Prostate gland (tissue), 2 donors: ENCODE measurements at regions not wholly inside any gene's neighbourhood (a gene's known extent, or its start where the extent isn't known, plus 50 kb on each side); places are given as distances from the start of the nearest gene placed in this dataset.

Experiments
- DNase-seq: peaks from one replicate; pipeline ENCODE4 v3.0.0-alpha.2; 2019; ENCODE audit warnings: low spot score
- H3K27ac ChIP-seq, 2 donors: fragments of 200-600 bp; sonication (generic); 2 replicates each; pipeline ENCODE4 v1.5.1; 2017 to 2019
- H3K27me3 ChIP-seq: fragments of 200-600 bp; sonication (generic); replicated peaks from 2 replicates; pipeline ENCODE4 v1.5.1; 2019; ENCODE audit not compliant: insufficient read depth
- H3K36me3 ChIP-seq, 2 donors: fragments of 200-600 bp; sonication (generic); 1 replicate in 1 of 2; 2 replicates in 1 of 2; pipeline versions ENCODE4 v1.5.1 to v1.8.1; 2017 to 2019
- H3K4me1 ChIP-seq: fragments of 200-600 bp; sonication (generic); replicated peaks from 2 replicates; pipeline ENCODE4 v1.5.1; 2019
- H3K4me3 ChIP-seq, 2 donors: fragments of 200-600 bp; sonication (generic); 2 replicates each; pipeline ENCODE4 v1.5.1; 2017 to 2019
- H3K9me3 ChIP-seq: fragments of 200-600 bp; sonication (generic); 2 replicates; pipeline ENCODE4 v1.5.1; 2017
- CTCF ChIP-seq, 4 experiments: fragments of 200-600 bp in 2 of 4; fragments of 450-650 bp in 2 of 4; sonication (generic) in 2 of 4; IDR thresholded peaks; 1 replicate in 3 of 4; 2 replicates in 1 of 4; pipeline ENCODE4 v1.5.1; 2016 to 2019; ENCODE audit warnings: antibody characterized with exemption in 4 of 4, mild to moderate bottlenecking in 2 of 4, moderate library complexity in 2 of 4
- POLR2A ChIP-seq: fragments of 450-650 bp; IDR thresholded peaks from one replicate; pipeline ENCODE4 v1.6.1; 2016; ENCODE audit warnings: antibody characterized with exemption, mild to moderate bottlenecking
- POLR2AphosphoS5 ChIP-seq: sonication (generic); formaldehyde crosslinking; IDR thresholded peaks from one replicate; pipeline ENCODE4 v1.6.1; 2017; ENCODE audit warnings: antibody characterized with exemption
- WGBS: methylation state at CpG from one replicate; pipeline ENCODE4 v1.1.5; 2018; 5-methylcytosine and 5-hydroxymethylcytosine counted together
- intact Hi-C: fragments of 100-400 bp; cut with DNase I; formaldehyde crosslinking; loops from one replicate; pipeline ENCODE4 v1.14.2; 2022

DNA sequence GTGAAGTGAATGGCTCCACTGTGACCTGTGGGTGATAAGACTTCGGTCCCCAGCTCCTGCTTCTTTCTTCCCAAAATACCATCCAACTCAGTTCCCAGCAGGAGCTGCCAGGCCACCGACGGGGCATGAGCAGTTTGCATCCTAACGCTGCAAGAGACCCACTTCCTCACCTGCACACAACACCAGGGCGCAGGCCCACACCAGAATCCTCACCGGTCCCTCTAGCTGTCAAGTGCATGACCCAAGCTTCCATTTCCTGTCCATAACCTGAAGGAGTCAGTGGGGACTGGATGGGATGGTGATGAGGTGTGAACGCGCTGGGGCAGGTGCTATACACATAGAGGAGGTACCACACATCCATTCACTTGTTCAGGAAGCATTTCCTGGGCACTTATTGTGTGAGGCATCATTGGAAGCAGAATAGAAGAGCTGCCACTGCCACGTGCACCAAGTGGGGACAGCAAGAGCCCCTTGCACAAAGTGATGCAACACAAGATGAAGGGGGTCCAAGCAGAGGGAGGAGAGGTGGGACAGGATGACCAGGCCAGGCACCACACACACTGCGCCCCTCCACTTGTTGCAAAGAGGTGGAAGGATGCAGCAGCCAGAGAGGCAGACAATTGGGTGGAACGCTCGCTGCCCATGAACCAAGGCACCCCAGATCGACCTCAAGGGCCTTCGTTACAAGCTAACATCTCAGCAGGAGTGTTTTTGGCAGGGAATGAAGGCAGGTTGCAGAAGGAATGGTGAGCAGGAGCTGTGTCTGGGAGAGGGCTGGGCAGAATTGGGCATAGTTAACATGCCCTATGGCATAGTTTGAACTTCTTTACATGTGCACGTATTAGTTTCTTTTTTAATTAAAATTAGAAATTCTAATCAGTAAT is 605.8 kb upstream of the MGMT start:
- Histone ChIP-seq H3K9me3 (no peaks in the 10 kb centered on the region), H3K36me3 (no peaks in the 10 kb centered on the region), H3K4me1 (peaks cover 3% of the 10 kb centered on the region), H3K27ac (no peak overlapping the region), H3K27me3 (no peaks in the 10 kb centered on the region), H3K4me3 (no peak overlapping the region)
- DNase-seq = no peak
- 95% methylated on average over 15 of the region's 15 CpGs for WGBS
- intact Hi-C loops = loop anchor here (10.0 kb wide), 1 partner anchor 226 kb away; no protein-coding TSS in a partner anchor
- TF ChIP-seq POLR2AphosphoS5 = no peak
- TF ChIP-seq CTCF (IDR thresholded peaks at IDR 0.05) = no peak
- TF ChIP-seq POLR2A = no peak

DNA sequence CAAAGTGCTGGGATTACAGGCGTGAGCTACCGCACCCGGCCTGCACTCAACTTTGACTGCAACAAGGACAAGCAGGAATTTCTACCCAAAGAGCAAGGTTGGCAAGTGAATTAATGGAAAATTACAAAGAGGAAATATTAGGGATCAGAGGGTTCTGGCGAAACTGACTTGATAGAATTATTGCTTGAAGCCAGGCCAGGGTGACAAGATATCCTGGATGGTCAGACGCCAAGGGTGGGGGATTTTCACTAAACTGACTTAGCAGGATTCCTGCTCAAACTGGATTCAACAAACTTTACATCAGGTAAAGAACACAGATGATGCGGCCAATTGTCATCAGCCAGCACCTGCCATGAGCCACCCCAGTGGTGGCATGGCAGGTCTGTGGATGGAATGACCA is 603.6 kb upstream of the MGMT start:
- DNase-seq = peak; percentile 69
- 71% methylated on average over 6 of the region's 6 CpGs for WGBS
- intact Hi-C loops = loop anchor here (10.0 kb wide), 1 partner anchor 229 kb away; no protein-coding TSS in a partner anchor
- no peak for TF ChIP-seq POLR2A
- peak; percentile 84 for TF ChIP-seq POLR2AphosphoS5
- no peak for TF ChIP-seq CTCF (IDR thresholded peaks at IDR 0.05)
- Histone ChIP-seq H3K36me3 (no peaks in the 10 kb centered on the region), H3K4me3 (no peak overlapping the region), H3K4me1 (peaks cover 3% of the 10 kb centered on the region), H3K9me3 (no peaks in the 10 kb centered on the region), H3K27me3 (no peaks in the 10 kb centered on the region), H3K27ac (peak overlapping the region; percentile 11 to 68)

DNA sequence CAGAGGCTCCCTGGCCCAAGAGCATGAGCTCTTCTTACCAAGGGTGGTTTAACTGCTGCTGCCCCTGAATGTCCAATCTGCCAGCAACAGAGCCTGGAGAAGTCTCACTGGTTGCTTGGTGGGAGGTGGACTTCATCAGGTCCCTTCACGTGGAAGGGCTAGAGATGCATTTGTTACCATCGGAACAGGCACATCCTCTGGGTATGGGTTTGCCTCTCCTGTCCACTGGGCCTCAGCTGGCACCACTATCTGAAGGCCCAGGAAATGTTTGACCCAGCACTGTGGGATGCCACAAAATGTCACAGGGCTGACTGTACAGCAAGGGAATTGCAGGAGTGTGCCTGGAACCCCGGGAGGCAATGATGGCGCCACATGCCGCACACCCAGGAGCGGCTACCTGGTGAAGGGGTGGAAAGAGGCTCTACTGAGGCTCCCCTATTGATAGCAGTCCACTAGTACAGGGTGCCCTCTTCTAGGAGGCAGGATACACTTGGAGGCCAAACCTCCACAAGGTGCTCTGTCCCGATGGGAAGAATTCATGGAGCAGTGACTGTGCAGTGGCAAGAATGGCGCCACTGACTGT is 603.1 kb upstream of the MGMT start:
- H3K9me3 ChIP-seq = no peaks in the 10 kb centered on the region
- H3K4me3 ChIP-seq = no peak overlapping the region
- 96% methylated on average over 7 of the region's 8 CpGs for WGBS
- no peaks in the 10 kb centered on the region for H3K27me3 ChIP-seq
- peak overlapping the region; percentile 11 to 68 for H3K27ac ChIP-seq
- TF ChIP-seq POLR2A = no peak
- TF ChIP-seq CTCF (IDR thresholded peaks at IDR 0.05) = no peak
- TF ChIP-seq POLR2AphosphoS5 = no peak
- peaks cover 3% of the 10 kb centered on the region for H3K4me1 ChIP-seq
- DNase-seq = no peak
- H3K36me3 ChIP-seq = no peaks in the 10 kb centered on the region
- intact Hi-C loops = loop anchor here (10.0 kb wide), 1 partner anchor 229 kb away; no protein-coding TSS in a partner anchor

- Histone ChIP-seq H3K4me1 (peaks cover 3% of the 10 kb centered on the region), H3K36me3 (no peaks in the 10 kb centered on the region), H3K27me3 (no peaks in the 10 kb centered on the region), H3K9me3 (no peaks in the 10 kb centered on the region), H3K4me3 (no peak overlapping the region), H3K27ac (peak overlapping the region in 1 of 2 donors; percentile 68)
- intact Hi-C loops = loop anchor here (10.0 kb wide), 1 partner anchor 230 kb away; no protein-coding TSS in a partner anchor
- no peak for TF ChIP-seq POLR2AphosphoS5
- TF ChIP-seq POLR2A = no peak
- TF ChIP-seq CTCF (IDR thresholded peaks at IDR 0.05) = no peak
- WGBS = 95% methylated on average over 13 of the region's 13 CpGs
- DNase-seq = no peak
These were observed 602.3 kb upstream of the MGMT start for GRCh38 chr10:128864554-128865295.
